Endothelial cell of umbilical vein (primary cell): ENCODE measurements at regions not wholly inside any gene's neighbourhood (a gene's known extent, or its start where the extent isn't known, plus 50 kb on each side); places are given as distances from the start of the nearest gene placed in this dataset.

Experiments used
- BruUV-seq: library from RNA; stranded (reverse); fragments of 400-500 nt; replicated peaks from 2 replicates; lab custom pipeline; 2021; lab: Mats Ljungman, UMichigan
- CTCF ChIA-PET: fragments of 300-600, 350-600 bp; sonication (Branson Sonifier 250); formaldehyde crosslinking; loops from one replicate; lab custom pipeline; 2021; ENCODE audit warnings: antibody characterized with exemption, inconsistent platforms; lab: Charles Lee
- POLR2A ChIA-PET: fragments of 300-600, 350-600 bp; sonication (Branson Sonifier 250); formaldehyde crosslinking; loops from one replicate; lab custom pipeline; 2021; ENCODE audit warnings: antibody characterized with exemption, inconsistent platforms; lab: Charles Lee
- DNase-seq: peaks from one replicate; pipeline ENCODE4 v3.0.0-alpha.2; 2011; ENCODE audit warnings: low read depth, low spot score
- FAIRE-seq: peaks from 2 replicates; lab custom pipeline; 2011; peaks lifted over from hg19 to GRCh38; lab: Jason Lieb, UNC
- H2AFZ ChIP-seq: 2 replicates; pipeline ENCODE4 v1.6.0; 2012; ENCODE audit warnings: low read depth, low read length, control low read depth, inconsistent platforms
- H3K27ac ChIP-seq: 2 replicates; pipeline ENCODE4 v1.5.1; 2011; ENCODE audit warnings: low read depth, mild to moderate bottlenecking, control low read depth, low read length, moderate library complexity; ENCODE audit not compliant: insufficient read depth
- H3K27me3 ChIP-seq, 2 experiments: 2 replicates each; pipeline versions ENCODE4 v1.6.0 to v1.6.1; 2011; ENCODE audit warnings: low read length in 2 of 2, mixed read lengths in 1 of 2; ENCODE audit not compliant: control insufficient read depth in 2 of 2, insufficient read depth in 2 of 2
- H3K36me3 ChIP-seq, 2 experiments: 2 replicates in 1 of 2; 3 replicates in 1 of 2; pipeline ENCODE4 v1.5.1; 2011; ENCODE audit warnings: low read length in 2 of 2, mild to moderate bottlenecking in 1 of 2, moderate library complexity in 1 of 2; ENCODE audit not compliant: control insufficient read depth in 2 of 2, insufficient read depth in 2 of 2; ENCODE audit errors: extremely low read depth in 1 of 2
- H3K4me1 ChIP-seq: 3 replicates; pipeline ENCODE4 v1.5.1; 2011; ENCODE audit warnings: mild to moderate bottlenecking, low read length; ENCODE audit not compliant: control insufficient read depth, insufficient read depth; ENCODE audit errors: extremely low read depth
- H3K4me2 ChIP-seq: 2 replicates; pipeline ENCODE4 v1.6.1; 2011; ENCODE audit warnings: low read length, control low read depth, mixed read lengths; ENCODE audit not compliant: insufficient read depth
- H3K4me3 ChIP-seq, 3 experiments: fragments of 200-600 bp in 1 of 3; sonication (generic), shearing (Covaris generic) in 1 of 3; replicated peaks in 1 of 3; 2 replicates each; pipeline ENCODE4 v1.5.1; 2011 to 2016; ENCODE audit warnings: control low read depth in 3 of 3, low read length in 3 of 3, mild to moderate bottlenecking in 2 of 3, inconsistent platforms in 1 of 3, low read depth in 1 of 3, moderate library complexity in 1 of 3; ENCODE audit not compliant: insufficient read depth in 1 of 3
- H3K79me2 ChIP-seq: 2 replicates; pipeline ENCODE4 v1.6.0; 2012; ENCODE audit warnings: low read length, inconsistent platforms; ENCODE audit not compliant: control insufficient read depth, insufficient read depth
- H3K9ac ChIP-seq: replicated peaks from 2 replicates; pipeline ENCODE3; 2011; ENCODE audit warnings: low read length, control low read depth; ENCODE audit not compliant: insufficient read depth; ENCODE audit errors: extremely low read depth
- H3K9me1 ChIP-seq: replicated peaks from 3 replicates; pipeline ENCODE4 v1.6.0; 2011; ENCODE audit warnings: mild to moderate bottlenecking, low read length; ENCODE audit not compliant: control insufficient read depth, insufficient read depth; ENCODE audit errors: extremely low read depth
- H3K9me3 ChIP-seq: replicated peaks from 2 replicates; pipeline ENCODE4 v1.5.1; 2012; ENCODE audit warnings: low read length, inconsistent platforms; ENCODE audit not compliant: control insufficient read depth, insufficient read depth
- H4K20me1 ChIP-seq: replicated peaks from 2 replicates; pipeline ENCODE3; 2011; ENCODE audit warnings: mild to moderate bottlenecking, low read length; ENCODE audit not compliant: control insufficient read depth, insufficient read depth; ENCODE audit errors: extremely low read depth
- EZH2 ChIP-seq: IDR thresholded peaks from 2 replicates; pipeline ENCODE4 v1.6.1; 2012; ENCODE audit warnings: borderline replicate concordance, low read depth, mild to moderate bottlenecking, moderate library complexity, low read length, inconsistent platforms; ENCODE audit not compliant: severe bottlenecking
- FOS ChIP-seq: IDR thresholded peaks from 2 replicates; pipeline ENCODE4 v1.6.1; 2011; ENCODE audit warnings: mild to moderate bottlenecking, low read length, moderate library complexity, borderline replicate concordance; ENCODE audit not compliant: insufficient read depth
- GATA2 ChIP-seq: IDR thresholded peaks from 2 replicates; pipeline ENCODE4 v1.7.0; 2011; ENCODE audit warnings: low read depth, mild to moderate bottlenecking, moderate library complexity, mixed read lengths, low read length; ENCODE audit not compliant: insufficient read length, insufficient read depth
- JUN ChIP-seq: IDR thresholded peaks from 2 replicates; pipeline ENCODE4 v1.6.1; 2011; ENCODE audit warnings: borderline replicate concordance, low read depth; ENCODE audit not compliant: insufficient read length, insufficient read depth
- MYC ChIP-seq: IDR thresholded peaks from one replicate; pipeline ENCODE4 v1.6.1; 2011; ENCODE audit warnings: mild to moderate bottlenecking, low read depth, low read length
- POLR2A ChIP-seq: IDR thresholded peaks from 2 replicates; pipeline ENCODE4 v1.6.1; 2012; ENCODE audit warnings: low read depth, mild to moderate bottlenecking, control low read depth, low read length
- POLR2AphosphoS5 ChIP-seq: IDR thresholded peaks from 2 replicates; pipeline ENCODE4 v1.6.1; 2012; ENCODE audit warnings: low read depth, mild to moderate bottlenecking, control low read depth, low read length, moderate library complexity; ENCODE audit not compliant: insufficient read depth
- dilution Hi-C: fragments of 300-500 bp; cut with MboI; formaldehyde crosslinking; loops from one replicate; pipeline ENCODE4 v1.15.0; 2019; ENCODE audit warnings: low sequenced_read_pairs; ENCODE audit not compliant: extremely low pct_ligation_motif_present
- intact Hi-C: fragments of 100-400 bp; cut with micrococcal nuclease; formaldehyde crosslinking; loops from one replicate; pipeline ENCODE4 v1.10.0; 2022
- TF ChIP-seq, protein P1 (sequence below): IDR thresholded peaks from 2 replicates; pipeline ENCODE4 v1.6.1; 2011; ENCODE audit not compliant: insufficient read depth, insufficient read length
- TF ChIP-seq, protein P2 (sequence below), 2 donors: IDR thresholded peaks; 1 replicate in 1 of 2; 2 replicates in 1 of 2; pipeline ENCODE4 v1.5.1; 2011; ENCODE audit warnings: low read length in 2 of 2, mild to moderate bottlenecking in 2 of 2, moderate library complexity in 2 of 2, control low read depth in 1 of 2, inconsistent platforms in 1 of 2, low read depth in 1 of 2; ENCODE audit not compliant: insufficient read depth in 1 of 2; ENCODE audit errors: extremely low read depth in 1 of 2

DNA sequence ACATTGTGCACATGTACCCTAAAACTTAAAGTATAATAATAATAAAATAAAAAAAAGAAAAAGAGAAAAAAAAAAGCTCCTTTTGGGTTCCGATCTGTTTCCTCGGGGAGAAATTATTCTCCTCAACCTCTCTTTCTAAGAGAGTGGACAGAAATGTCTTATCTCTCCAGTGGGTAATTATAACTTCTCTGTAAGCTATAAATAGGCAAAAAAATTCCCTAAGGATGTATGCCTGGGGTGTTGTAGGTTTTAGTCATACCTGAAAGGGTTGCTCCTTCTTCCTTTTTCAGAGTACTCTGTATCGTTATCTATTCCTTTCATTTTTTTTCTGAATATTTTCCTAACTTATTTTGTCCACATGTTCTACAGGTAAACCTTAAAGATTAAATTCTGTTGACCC is 169.7 kb upstream of the PTPRK start:
- no peak for TF ChIP-seq EZH2
- no peak for TF ChIP-seq POLR2A
- TF ChIP-seq FOS = no peak
- no peak for TF ChIP-seq GATA2
- TF ChIP-seq, protein P1, sequence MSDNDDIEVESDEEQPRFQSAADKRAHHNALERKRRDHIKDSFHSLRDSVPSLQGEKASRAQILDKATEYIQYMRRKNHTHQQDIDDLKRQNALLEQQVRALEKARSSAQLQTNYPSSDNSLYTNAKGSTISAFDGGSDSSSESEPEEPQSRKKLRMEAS = no peak
- no peak for TF ChIP-seq MYC
- no peak for TF ChIP-seq JUN
- TF ChIP-seq, protein P2, sequence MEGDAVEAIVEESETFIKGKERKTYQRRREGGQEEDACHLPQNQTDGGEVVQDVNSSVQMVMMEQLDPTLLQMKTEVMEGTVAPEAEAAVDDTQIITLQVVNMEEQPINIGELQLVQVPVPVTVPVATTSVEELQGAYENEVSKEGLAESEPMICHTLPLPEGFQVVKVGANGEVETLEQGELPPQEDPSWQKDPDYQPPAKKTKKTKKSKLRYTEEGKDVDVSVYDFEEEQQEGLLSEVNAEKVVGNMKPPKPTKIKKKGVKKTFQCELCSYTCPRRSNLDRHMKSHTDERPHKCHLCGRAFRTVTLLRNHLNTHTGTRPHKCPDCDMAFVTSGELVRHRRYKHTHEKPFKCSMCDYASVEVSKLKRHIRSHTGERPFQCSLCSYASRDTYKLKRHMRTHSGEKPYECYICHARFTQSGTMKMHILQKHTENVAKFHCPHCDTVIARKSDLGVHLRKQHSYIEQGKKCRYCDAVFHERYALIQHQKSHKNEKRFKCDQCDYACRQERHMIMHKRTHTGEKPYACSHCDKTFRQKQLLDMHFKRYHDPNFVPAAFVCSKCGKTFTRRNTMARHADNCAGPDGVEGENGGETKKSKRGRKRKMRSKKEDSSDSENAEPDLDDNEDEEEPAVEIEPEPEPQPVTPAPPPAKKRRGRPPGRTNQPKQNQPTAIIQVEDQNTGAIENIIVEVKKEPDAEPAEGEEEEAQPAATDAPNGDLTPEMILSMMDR (IDR thresholded peaks at IDR 0.05; ENCODE audit: extremely low read depth in 1 of 2, insufficient read depth in 1 of 2, low read depth in 1 of 2, low read length in 2 of 2) = no peak
- no peak for TF ChIP-seq POLR2AphosphoS5
- Histone ChIP-seq H3K27me3 (no peaks in the 10 kb centered on the region), H3K36me3 (no peaks in the 10 kb centered on the region), H3K4me3 (no peak overlapping the region), H3K4me2 (no peak overlapping the region), H3K4me1 (peaks cover 12% of the 10 kb centered on the region), H3K9ac (no peak overlapping the region), H4K20me1 (no peaks in the 10 kb centered on the region), H3K9me3 (no peaks in the 10 kb centered on the region), H2AFZ (no peak overlapping the region), H3K79me2 (no peaks in the 10 kb centered on the region), H3K27ac (no peak overlapping the region), H3K9me1 (no peaks in the 10 kb centered on the region)
- ChIA-PET POLR2A (no interaction called here), CTCF (interaction anchor here (1.4 kb wide), 1 partner anchor 34 kb away, joined by 3 read pairs; no protein-coding TSS in a partner anchor)
- FAIRE-seq = no peak
- intact Hi-C loops = no loop called here
- BruUV-seq = no TSS peak
- DNase-seq = no peak
- dilution Hi-C loops = no loop called here
